ENCODE measurements at regions not wholly inside any gene's neighbourhood (a gene's known extent, or its start where the extent isn't known, plus 50 kb on each side); places are given as distances from the start of the nearest gene placed in this dataset.
"Not testable (repeated sequence)": the region's sequence is repeated elsewhere in the genome, so short reads cannot be mapped to it uniquely, and the experiment has no call there.

DNA sequence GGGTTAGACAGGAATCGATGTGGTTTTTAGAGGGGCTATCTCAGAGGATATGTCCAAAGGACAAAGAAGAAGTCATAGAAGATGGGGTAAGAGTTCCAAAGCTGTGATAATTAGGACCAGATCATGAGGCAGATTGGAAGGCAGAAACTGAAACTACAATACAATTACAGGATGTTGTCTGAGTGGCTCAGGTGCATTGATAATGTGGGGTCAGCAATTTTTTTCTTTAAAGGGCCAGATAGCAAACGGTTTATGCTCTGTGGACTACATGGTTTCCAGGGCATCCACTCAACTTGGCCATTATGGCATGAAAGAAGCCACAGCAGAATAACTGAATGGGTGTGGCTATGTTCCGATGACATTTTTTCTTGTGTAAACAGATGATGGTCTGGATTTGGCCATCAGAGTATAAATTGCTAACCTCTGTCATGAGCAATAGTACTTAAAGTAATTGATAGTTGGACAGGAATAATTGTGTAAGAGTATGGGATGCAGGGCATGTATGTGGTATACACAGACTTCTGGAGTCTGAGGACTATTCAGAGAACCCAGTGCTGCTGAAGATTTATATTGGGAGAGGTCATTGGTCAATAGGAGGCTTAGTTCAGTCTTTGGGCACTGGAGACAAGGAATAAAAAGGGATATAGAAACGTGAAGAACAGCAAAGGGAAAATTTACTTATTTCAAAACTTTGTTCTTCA is 198.4 kb upstream of the ADGRL4 start:
- no peak for DNase-seq

DNA sequence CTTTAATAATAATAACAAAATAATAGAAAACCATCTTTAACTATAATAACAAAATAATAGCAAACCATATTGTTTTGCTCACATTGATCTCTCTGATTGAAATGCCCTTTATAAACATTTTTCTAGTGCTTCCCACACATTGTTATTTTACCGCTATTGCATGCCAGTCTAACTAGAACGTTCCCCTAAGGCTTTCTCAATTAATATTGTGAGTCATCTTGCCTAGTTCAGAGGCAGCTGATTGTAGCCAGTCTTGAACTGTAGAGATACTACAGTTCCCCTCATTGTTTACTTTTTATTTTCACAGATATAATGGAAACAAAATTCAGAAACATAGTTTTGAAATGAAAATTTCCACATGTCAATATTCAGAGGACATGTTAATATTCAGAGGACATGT is 192.3 kb upstream of the ADGRL4 start:
- no peak for DNase-seq

GRCh38 chr1:79197421-79197820 is 190.9 kb upstream of the ADGRL4 start:
- DNase-seq = no peak

DNA sequence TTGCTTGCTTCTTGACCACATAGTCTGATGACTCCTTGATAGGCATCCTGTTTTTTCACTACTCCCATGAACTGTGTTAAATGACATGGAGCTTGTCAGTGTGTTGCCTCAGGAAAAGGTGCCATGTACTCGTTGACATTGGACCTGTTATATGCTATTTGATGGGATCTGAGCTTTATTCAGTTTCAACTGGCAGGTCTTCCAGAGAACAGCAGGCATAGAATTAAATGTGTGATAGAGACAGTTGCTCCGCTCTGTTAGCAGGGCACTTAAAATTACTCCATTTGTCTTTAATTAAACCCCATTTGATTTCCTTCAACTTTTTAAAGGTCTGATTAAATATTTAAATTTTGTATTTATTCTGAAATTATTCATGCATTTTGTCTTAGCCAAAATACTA is 189.7 kb upstream of the ADGRL4 start:
- no peak for DNase-seq

- DNase-seq = no peak
These were observed 186.9 kb upstream of the ADGRL4 start for GRCh38 chr1:79193211-79194079.

- DNase-seq = no peak
These were observed 183.5 kb upstream of the ADGRL4 start for GRCh38 chr1:79190074-79190473.

GRCh38 chr1:79188337-79188736 is 181.8 kb upstream of the ADGRL4 start:
- no peak for DNase-seq

GRCh38 chr1:79186260-79186659 is 179.7 kb upstream of the ADGRL4 start:
- DNase-seq = no peak

- DNase-seq = no peak
These were observed 171.3 kb upstream of the ADGRL4 start for GRCh38 chr1:79177844-79178243.

DNA sequence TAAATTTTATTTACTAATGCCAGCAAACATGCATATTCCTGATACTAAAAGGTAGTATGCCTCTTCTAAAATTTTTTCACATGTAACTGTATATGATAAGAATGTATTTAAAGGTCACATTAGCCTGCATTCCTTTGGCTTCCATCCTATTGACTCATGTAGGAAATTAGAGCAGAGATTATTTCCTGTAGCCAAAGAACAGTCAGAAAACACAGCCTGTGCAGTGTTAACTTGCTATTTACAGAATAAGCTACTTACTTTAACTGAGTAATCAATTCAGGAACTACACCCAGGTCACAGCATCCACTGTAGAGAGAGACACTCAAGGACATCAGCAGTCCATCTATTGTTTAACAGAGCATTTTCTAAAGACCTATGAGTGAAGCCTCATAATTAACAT is 154.5 kb upstream of the ADGRL4 start:
- DNase-seq = no peak

GRCh38 chr1:79155991-79156390 is 149.5 kb upstream of the ADGRL4 start:
- DNase-seq = no peak

DNA sequence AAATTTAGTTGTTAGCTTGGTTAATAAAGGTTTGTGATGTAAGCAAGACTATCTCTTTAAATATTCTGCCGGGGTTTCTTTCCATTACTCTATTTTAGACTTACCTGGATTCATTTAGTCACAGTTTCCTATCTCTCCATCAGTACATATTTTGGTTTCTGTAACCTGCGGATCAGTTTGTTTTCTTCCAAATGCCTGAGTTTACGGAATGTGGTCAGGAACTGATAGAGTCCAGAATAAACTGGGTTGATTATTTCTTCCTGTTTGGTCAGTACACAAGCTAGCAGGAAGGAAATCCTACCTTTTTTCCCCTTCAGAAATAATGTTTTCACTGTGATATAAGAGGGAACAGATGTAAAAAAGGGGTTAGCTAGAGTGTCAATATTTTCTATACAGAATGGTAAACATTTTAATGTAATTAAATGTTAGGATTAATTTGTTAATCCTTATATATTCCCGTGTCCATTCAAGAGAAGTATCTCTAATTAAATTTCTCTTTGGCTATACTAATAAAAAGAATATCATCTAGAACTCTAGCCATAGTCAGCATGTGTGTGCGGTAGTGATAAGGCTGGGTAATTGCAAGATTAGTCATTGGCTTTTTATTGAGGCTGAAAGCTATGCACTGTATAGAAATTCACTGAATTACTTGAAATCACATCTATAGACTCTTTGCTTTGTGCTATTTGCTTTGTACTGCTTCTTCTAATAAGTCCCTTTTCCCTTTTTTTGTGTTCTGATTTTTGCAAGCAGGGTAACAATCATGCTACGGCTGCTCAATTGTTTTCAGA is 144.7 kb upstream of the ADGRL4 start:
- DNase-seq = no peak

DNA sequence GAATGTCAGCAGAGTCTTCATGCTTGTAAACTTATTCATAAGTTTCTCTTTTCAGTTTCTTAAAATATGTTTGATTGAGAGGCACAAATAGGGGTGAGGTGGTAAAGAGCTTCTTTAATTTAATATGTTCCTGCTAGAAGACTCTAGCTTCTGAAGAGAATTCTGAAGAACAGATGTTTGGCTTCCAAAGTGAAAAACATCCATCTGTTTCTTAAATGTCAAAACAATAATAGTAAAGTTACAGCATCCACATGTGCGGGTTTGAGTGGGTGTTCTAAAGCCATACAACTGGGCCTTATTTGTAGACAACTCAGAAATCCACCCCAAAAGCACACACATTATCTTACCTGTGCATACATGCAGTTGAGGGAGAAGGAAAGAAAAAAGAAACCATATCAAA is 144.0 kb upstream of the ADGRL4 start:
- DNase-seq = no peak

DNA sequence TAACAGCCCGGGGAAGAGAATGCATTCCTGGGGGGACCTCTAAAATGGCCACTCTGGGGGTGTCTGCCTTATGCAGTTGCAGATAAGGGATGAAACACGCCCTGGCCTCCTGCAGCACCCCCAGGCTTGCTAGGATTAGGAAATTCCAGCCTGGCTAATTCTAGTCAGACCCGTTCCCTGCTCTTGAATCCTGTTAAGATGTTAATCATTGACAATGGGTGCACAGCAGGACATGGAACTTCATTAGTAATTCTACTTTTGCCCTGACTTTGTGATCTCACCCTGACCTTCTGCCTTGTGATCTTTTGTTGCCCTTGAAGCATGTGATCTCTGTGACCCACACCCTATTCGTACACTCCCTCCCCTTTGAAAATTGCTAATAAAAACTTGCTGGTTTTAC is 131.7 kb upstream of the ADGRL4 start:
- DNase-seq = not testable (repeated sequence)

DNA sequence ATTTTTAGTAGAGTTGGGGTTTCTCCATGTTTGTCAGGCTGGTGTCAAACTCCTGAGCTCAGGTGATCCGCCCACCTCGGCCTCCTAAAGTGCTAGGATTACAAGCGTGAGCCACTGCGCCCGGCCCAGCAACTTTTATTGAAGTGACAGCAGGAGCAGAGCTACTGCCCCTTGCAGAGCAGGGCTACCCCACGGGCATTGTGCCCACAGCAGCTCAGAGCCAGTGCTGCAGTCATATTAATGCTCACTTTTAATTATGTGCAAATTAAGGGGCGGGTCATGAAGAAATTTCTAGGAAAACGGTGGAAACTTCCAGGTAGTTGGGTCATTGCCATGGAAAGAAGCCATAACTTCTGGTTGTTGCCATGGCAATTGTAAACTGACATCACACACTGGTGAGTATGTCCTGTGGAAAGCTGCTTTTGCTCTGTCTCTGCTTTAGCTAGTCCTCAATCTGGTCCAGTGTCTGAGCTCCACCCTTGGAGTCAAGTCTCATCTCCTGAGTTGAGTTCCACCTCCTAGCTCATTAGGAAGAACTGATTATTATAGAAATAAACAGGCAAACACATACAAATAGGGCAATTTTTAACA is 127.3 kb upstream of the ADGRL4 start:
- DNase-seq = no peak

- DNase-seq = no peak
These were observed 125.1 kb upstream of the ADGRL4 start for GRCh38 chr1:79131626-79132025.

DNA sequence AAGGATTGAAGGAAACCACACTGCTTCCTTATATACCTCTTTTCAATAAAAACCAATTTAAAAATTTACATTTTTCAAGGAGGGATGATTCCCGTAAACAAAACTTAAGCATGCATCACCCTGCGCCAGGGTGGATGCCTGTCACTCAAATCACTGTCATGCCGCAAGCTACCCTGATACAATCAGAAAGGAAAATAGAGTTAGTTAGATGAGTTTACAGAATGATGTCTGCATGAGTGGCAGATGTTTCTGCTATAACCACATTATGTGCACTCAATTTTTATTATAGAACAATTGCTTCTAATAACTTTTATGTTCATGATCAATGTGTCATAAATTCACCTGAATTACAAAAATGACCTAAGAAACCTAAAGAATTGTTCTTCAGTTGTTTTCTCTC is 123.4 kb upstream of the ADGRL4 start:
- no peak for DNase-seq

GRCh38 chr1:79128722-79129121 is 122.2 kb upstream of the ADGRL4 start:
- DNase-seq = no peak

DNA sequence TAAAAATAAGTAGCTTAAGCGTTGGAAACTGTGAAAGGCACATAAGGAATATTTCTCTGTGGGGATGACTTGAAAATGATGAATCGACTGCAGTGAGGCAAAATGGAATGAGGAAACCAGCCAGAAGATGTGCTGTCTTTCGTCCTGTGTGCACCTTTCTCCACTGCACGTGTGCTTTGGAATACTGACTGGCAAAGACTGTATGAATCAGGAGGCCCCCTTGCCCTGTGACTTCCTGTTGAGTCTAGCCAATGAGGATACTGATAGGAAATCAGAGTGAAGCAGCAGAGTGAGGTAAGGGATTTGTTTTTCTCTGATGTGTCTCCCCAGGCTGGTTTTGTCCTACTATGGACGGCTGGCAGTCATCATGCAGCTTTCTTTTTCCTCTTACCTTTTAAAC is 118.2 kb upstream of the ADGRL4 start:
- DNase-seq = no peak

DNA sequence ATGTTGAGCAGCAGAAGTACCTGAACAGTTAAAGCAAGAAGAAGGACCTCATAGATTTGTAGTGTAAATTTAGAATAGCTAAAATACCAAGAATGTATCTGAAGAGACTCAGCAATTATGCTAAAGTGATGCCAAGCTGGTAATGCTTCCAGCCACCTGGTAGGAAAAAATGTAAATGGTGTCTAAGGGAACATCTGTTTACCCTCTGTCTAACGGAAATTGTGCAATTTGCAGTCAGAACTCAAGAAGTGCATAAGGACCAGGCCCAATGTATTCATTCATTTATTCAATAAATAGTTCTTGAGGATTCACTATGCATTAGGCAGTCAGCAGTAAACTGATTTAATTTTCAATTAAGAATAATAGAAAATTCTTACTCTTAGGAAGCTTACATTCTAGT is 116.0 kb upstream of the ADGRL4 start:
- no peak for DNase-seq

DNA sequence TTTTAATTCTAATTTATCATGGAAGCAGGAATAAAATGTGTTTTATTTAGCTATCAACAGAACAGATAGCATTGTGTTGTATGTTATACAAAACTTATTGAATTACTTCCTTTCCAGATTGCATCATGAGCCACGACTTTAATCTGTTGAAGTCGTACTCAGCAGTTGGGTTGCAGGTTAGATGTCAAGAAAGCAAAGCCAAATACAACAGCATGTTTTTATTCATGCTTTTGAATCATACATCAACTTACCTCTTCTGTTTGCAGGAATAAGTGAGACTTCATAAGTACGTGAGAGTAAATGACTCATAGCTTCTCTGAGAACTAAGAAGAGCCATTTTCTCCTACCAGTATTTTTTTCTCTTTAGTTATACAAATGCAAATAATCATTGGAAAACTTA is 110.8 kb upstream of the ADGRL4 start:
- no peak for DNase-seq

- no peak for DNase-seq
These were observed 107.3 kb upstream of the ADGRL4 start for GRCh38 chr1:79113836-79114235.

DNA sequence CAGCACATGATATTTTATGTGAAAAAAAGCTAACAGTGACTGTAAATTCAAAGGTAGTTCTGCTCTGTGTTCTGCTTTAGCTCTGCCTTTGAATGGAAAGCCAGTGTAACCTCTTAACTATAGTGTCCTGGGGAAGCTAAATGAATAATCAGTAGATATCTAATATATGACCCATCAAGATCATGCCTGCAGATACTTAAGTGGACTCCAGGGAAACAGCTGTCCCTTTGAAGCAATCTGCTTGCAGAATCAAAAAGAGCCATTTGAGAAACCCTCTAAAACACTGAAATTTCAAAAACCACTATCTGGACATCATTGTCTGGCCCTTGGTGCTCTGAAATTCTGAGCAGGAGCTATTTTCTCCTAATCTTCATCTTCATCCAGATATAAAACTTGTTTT is 104.2 kb upstream of the ADGRL4 start:
- no peak for DNase-seq

Measured in 8988T (cell line).